ENCODE measurements at regions not wholly inside any gene's neighbourhood (a gene's known extent, or its start where the extent isn't known, plus 50 kb on each side); places are given as distances from the start of the nearest gene placed in this dataset.

DNA sequence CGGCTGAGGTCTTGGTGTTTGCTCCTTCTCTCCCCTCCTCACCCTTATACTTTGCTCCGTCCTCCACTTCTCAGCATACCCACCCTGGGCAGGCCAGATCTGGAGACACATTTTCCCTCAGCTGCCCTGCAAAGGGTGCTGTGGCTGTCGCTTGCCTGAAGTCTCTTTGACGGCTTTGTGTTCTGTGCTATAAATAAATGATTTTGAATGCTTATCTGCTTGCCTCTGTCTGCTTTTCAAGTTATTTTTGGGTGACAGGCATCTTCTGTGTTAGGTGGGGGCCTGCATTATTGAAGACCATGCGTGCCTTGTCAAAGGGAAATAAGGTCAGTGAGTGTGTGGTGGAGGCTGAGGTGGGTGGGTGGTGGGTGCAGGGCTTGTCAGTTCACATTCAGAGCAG, 66.9 kb upstream of the KCND3 start:
- TF ChIP-seq, protein P1, sequence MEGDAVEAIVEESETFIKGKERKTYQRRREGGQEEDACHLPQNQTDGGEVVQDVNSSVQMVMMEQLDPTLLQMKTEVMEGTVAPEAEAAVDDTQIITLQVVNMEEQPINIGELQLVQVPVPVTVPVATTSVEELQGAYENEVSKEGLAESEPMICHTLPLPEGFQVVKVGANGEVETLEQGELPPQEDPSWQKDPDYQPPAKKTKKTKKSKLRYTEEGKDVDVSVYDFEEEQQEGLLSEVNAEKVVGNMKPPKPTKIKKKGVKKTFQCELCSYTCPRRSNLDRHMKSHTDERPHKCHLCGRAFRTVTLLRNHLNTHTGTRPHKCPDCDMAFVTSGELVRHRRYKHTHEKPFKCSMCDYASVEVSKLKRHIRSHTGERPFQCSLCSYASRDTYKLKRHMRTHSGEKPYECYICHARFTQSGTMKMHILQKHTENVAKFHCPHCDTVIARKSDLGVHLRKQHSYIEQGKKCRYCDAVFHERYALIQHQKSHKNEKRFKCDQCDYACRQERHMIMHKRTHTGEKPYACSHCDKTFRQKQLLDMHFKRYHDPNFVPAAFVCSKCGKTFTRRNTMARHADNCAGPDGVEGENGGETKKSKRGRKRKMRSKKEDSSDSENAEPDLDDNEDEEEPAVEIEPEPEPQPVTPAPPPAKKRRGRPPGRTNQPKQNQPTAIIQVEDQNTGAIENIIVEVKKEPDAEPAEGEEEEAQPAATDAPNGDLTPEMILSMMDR (conservative IDR thresholded peaks at IDR 0.05; ENCODE audit: low read depth, low read length): no peak
- no peak for TF ChIP-seq POLR2A (IDR thresholded peaks at IDR 0.05; ENCODE audit: low read depth, low read length)
- no peak for TF ChIP-seq MAZ (IDR thresholded peaks at IDR 0.05; ENCODE audit: borderline replicate concordance, low read depth, low read length)
- TF ChIP-seq RAD21 (IDR thresholded peaks at IDR 0.05; ENCODE audit: low read length): no peak
